WTC11 (cell line): ENCODE measurements at regions not wholly inside any gene's neighbourhood (a gene's known extent, or its start where the extent isn't known, plus 50 kb on each side); places are given as distances from the start of the nearest gene placed in this dataset.

ENCODE experiments used
- CREM ChIP-seq: sonication (generic); formaldehyde crosslinking; IDR thresholded peaks from 2 replicates; pipeline ENCODE4 v1.8.1; 2022; ENCODE audit warnings: mild to moderate bottlenecking, missing genetic modification reagents, moderate library complexity
- NFYB ChIP-seq: sonication (generic); formaldehyde crosslinking; conservative IDR thresholded peaks from 2 replicates; pipeline ENCODE4 v1.8.0; 2022; ENCODE audit warnings: low read depth, missing genetic modification reagents
- NR1H2 ChIP-seq: sonication (generic); formaldehyde crosslinking; IDR thresholded peaks from 2 replicates; pipeline ENCODE4 v1.9.0; 2021; ENCODE audit warnings: mild to moderate bottlenecking, moderate library complexity, missing genetic modification reagents
- NR2C2 ChIP-seq: sonication (generic); formaldehyde crosslinking; IDR thresholded peaks from 2 replicates; pipeline ENCODE4 v1.8.0; 2022; ENCODE audit warnings: mild to moderate bottlenecking, missing genetic modification reagents
- RELA ChIP-seq: sonication (generic); formaldehyde crosslinking; IDR thresholded peaks from 2 replicates; pipeline ENCODE4 v1.8.1; 2022; ENCODE audit warnings: missing genetic modification reagents, mild to moderate bottlenecking, borderline replicate concordance
- TCF7 ChIP-seq: sonication (generic); formaldehyde crosslinking; IDR thresholded peaks from 2 replicates; pipeline ENCODE4 v1.8.0; 2022; ENCODE audit warnings: mild to moderate bottlenecking, low read depth, missing genetic modification reagents, moderate library complexity
- ZBTB21 ChIP-seq: sonication (generic); formaldehyde crosslinking; IDR thresholded peaks from 2 replicates; pipeline ENCODE4 v1.8.1; 2023; ENCODE audit warnings: mild to moderate bottlenecking, missing genetic modification reagents, borderline replicate concordance
- TF ChIP-seq, protein P1 (sequence below): fragments of 200-600 bp; IDR thresholded peaks from 2 replicates; pipeline ENCODE4 v1.8.0; 2022; ENCODE audit warnings: antibody characterized with exemption
- TF ChIP-seq, protein P2 (sequence below): sonication (generic); formaldehyde crosslinking; IDR thresholded peaks from 2 replicates; pipeline ENCODE4 v1.8.0; 2022; ENCODE audit warnings: mild to moderate bottlenecking, missing genetic modification reagents
- TF ChIP-seq, protein P3 (sequence below): sonication (generic); formaldehyde crosslinking; conservative IDR thresholded peaks from 2 replicates; pipeline ENCODE4 v1.8.1; 2022; ENCODE audit warnings: mild to moderate bottlenecking, missing genetic modification reagents

DNA sequence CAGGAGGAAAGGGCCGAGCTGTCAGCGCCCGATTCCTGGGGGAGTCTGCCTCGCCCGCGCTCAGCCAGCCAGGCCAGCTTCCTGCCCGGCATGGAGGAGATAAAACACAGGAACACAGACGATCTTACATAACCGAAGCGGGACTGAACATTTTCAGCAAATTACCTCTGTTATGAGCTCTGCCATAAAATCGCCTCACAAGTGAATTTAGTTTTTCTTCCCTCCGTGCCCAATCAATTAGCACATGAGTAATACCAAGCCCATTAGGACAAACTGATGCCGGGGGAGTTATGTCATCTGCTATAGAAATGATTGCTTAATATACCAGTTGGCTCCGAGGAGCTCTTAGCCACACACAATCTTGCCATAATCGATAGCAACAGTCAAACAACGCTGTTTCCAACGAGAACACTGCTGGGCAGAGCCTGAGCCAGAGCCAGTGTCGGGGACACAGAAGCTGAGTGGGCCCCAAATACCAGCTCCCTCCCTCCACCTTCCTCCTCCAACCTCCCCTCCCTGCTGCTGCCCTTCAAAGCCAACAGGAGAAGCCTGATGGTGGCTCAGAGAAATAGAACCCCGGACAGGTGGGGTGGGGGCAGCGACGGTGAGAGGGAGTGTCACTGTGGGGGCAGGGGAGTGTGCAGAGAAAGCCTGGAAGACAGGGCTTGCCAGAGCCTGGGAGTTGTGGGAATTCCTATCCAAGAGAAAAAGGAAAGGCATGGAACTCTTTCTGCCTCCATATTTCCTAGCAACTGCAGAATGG is 279.4 kb upstream of the TLE3 start:
- TF ChIP-seq NR1H2 (CRISPR knock-in tag) (no peak), NR2C2 (no peak), NFYB (CRISPR knock-in tag) (no peak), ZBTB21 (CRISPR knock-in tag) (no peak), TCF7 (no peak), RELA (CRISPR knock-in tag) (no peak), CREM (CRISPR knock-in tag) (no peak)
- TF ChIP-seq, protein P1, sequence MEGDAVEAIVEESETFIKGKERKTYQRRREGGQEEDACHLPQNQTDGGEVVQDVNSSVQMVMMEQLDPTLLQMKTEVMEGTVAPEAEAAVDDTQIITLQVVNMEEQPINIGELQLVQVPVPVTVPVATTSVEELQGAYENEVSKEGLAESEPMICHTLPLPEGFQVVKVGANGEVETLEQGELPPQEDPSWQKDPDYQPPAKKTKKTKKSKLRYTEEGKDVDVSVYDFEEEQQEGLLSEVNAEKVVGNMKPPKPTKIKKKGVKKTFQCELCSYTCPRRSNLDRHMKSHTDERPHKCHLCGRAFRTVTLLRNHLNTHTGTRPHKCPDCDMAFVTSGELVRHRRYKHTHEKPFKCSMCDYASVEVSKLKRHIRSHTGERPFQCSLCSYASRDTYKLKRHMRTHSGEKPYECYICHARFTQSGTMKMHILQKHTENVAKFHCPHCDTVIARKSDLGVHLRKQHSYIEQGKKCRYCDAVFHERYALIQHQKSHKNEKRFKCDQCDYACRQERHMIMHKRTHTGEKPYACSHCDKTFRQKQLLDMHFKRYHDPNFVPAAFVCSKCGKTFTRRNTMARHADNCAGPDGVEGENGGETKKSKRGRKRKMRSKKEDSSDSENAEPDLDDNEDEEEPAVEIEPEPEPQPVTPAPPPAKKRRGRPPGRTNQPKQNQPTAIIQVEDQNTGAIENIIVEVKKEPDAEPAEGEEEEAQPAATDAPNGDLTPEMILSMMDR = no peak
- TF ChIP-seq, protein P2, sequence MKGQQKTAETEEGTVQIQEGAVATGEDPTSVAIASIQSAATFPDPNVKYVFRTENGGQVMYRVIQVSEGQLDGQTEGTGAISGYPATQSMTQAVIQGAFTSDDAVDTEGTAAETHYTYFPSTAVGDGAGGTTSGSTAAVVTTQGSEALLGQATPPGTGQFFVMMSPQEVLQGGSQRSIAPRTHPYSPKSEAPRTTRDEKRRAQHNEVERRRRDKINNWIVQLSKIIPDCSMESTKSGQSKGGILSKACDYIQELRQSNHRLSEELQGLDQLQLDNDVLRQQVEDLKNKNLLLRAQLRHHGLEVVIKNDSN (CRISPR knock-in tag) = no peak
- TF ChIP-seq, protein P3, sequence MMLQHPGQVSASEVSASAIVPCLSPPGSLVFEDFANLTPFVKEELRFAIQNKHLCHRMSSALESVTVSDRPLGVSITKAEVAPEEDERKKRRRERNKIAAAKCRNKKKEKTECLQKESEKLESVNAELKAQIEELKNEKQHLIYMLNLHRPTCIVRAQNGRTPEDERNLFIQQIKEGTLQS (CRISPR knock-in tag) = no peak
